ENCODE measurements at regions not wholly inside any gene's neighbourhood (a gene's known extent, or its start where the extent isn't known, plus 50 kb on each side); places are given as distances from the start of the nearest gene placed in this dataset.
A peak's percentile ranks its signal among the peaks of the same experiment; 100 is the strongest.

- DNase-seq: no peak
Observed at GRCh38 chr10:78766603-78767002, 302.2 kb upstream of the ZMIZ1 start.

GRCh38 chr10:78768041-78768835 is 300.5 kb upstream of the ZMIZ1 start:
- no peak for DNase-seq

- peak in 1 of 3 donors; percentile 34 for DNase-seq
Observed at GRCh38 chr10:78768876-78769275, 299.9 kb upstream of the ZMIZ1 start.

DNA sequence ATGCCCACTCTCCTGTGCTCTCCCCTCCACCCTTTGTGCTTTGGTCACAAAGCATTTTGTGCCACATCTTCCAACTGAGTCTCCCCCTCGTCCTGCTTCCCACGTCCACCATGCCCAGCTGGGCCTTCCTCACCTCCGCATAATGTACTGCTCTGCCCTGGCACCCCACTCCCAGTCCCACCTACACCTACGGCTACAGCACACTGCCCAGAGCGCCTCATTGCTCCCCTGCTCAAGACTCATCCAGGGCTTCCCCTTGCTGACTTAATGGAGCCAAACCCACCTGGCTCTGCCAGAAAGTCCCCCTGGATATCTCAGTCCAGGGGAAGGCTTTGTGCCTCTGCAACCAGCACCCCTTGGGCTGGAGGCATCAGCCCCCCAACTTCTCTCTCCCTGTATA is 299.2 kb upstream of the ZMIZ1 start:
- DNase-seq: no peak

DNA sequence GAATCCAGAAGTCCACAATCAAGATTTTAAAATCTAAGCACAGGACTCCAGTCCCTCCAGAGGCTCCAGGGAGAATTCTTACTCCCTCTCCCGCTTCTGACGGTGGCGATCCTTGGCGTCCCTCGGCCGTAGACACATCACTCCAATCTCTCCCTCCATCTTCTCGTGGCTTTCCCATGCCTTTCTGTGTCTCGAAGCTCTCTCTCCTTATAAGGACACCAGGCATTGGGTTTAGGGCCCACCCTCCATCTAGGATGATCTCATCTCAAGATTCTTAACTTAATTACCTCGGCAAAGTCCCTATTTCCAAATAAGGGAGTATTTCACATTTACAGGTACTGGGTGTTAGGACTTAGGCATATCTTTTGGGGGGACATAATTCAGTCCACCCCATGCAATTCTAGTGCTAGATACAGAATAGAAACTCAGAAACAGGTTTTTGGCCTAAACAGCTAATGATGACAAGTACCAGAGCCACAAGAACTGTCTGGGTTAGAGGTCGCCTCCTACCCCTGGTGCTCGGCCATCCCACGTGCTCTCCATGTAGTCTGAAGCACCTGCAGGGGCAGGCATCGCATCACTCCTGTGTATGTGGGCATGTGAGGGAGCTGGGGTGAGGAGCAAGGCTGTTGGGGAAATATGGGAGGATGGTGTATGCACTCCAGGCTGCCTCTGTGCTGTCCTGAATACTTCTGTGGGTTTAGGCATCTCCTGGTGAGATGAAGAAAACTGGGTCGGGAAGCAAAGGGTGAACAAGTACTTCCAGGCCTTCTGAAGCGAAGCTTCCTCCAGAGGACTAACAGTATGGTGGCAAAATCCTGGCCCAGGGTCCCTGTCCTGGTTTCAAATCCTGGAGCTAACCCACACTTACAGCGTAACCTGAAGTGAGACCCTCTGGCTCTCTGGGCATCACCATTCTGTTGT is 298.3 kb upstream of the ZMIZ1 start:
- no peak for DNase-seq

GRCh38 chr10:78771260-78771659 is 297.5 kb upstream of the ZMIZ1 start:
- no peak for DNase-seq

DNA sequence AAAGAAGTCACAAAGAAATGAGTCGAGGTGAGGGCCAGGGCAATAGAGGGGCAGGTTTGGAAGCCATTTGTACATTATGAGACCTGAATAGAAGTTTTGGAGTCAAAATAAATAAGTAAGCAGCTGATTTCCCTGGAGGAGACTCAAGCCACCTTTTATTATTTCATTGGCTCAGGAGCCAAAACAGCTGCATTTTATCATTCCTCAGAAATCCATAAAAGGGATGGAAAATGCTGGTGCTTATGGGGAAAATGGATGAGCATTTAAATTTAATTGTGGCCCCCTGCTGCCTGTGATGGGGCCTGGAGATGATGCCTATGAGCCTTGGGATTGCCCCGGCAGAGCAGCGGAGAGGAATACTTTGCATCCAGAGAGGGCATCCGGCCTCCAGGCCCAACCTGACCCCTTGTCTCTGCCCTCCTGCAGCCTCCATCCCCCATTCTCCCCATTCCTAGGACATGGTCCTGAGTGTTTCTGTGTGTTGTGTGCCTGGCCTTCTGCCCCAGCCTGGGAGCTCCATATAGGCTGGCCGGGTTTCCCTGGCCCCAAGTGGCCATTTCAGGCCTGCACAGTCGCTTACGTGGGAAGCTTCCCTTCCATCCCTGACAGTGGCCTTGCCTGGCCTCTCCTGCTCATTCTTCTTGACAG is 296.8 kb upstream of the ZMIZ1 start:
- no peak for DNase-seq

- DNase-seq: no peak
Observed at GRCh38 chr10:78772486-78772885, 296.3 kb upstream of the ZMIZ1 start.

DNA sequence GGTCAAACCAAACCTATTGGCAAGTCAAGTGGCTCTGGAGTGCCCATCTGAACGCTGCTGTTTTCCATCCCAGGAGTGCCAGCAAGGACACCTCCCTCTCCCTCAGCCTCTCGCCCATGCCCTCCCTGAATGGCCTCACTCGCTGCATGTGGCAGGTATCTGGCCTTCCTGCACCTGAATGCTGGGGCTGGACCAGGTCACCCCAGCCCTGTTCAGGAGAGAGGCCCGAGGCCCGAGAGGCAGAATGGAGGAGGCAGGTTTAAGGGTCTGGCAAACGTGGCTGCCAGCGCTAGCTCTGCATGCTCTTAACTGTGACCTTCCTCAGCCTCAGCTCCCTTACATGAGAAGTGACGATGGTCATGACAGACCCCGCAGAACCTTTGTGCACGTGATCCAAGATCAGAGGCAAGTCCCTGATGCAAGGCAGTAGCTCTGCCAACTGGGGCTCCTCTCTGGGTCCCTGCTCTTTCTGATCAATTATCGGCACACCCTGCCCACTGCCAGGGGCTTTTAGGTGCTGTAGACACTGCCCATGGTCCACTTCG is 295.7 kb upstream of the ZMIZ1 start:
- no peak for DNase-seq

GRCh38 chr10:78774614-78774998 is 294.2 kb upstream of the ZMIZ1 start:
- no peak for DNase-seq

GRCh38 chr10:78774999-78775711 is 293.6 kb upstream of the ZMIZ1 start:
- DNase-seq: no peak

GRCh38 chr10:78775891-78776290 is 292.9 kb upstream of the ZMIZ1 start:
- DNase-seq: no peak

DNA sequence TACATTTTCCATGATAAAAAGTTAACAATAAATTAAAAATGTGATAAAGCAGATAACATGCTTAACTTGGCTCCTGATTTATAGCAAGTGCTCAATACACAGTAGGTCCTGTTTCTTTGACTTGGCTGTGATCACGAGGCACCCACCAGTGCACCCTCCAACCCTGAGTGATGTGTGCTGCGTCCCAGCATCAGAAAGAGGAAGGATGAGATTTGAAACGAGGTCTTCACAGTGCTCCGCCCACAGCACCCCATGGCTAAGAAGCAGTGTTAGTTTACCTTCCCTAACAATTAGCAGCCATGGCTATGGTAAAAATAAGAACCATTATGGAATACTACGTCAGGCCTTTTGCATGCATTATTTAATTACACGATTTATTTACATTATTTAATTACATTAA is 292.0 kb upstream of the ZMIZ1 start:
- DNase-seq: peak; percentile 56 to 70 (median 63)

DNA sequence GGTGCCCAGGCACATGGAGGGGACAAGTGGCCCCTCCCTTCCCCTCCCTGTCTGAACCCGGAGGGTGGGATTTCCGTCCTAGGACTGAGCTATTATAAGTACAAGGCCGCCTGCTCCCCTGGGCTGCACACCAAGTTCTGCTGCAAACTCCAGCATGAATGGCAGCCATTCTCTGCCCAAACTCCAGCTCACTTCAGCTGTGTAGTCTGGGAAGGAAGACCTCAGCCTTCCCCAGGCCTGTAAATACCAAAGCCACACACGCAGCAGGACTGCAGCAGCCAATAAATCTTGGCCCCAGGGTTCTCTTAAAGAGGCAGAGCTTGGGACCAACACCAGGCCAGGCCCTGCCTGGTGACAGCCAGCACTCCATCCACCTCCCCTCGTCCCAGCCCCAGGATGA is 291.3 kb upstream of the ZMIZ1 start:
- no peak for DNase-seq

- DNase-seq: no peak
Observed at GRCh38 chr10:78777867-78778266, 290.9 kb upstream of the ZMIZ1 start.

DNA sequence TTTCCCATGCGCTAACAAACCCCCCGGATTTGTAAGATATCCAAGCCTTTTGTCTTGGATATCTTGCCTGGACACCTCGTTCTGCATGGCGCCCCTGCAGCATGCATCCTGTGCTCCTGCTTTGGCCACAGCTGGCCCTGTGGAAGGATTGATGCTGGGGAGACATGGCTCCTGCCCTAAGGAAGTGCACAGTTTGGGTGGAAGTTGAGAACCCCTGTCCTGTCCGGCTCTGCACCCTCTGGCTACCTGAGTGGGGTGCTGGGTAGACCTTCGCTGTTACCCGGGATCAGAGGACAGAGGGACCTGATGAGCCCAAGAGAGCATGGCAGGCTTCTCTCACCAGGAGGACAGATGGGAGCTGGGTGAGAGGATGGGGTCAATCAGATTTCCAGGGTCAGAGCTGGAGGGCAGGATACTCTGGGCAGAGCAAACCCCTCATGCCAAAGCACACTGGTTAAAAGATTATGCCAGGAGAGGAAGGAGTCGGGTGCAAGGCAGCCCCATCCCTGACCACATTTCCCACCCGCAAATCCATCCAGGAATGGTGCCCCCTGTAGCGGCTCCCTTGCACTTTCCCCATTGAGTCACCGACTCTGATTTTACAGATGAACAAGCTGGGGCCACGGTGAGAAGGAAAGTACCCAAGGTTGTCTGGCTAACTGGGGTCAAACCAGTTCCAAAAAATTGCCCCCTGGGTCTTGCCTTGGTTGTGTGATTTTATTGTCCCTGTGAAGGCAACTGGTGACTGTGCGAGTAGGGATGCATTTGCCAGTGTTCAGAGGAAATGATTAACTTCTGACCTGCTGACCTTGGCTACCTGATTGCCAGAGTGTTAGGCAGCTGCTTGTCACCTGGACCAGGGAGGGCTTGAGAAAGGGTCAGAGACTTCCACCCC is 290.1 kb upstream of the ZMIZ1 start:
- no peak for DNase-seq

GRCh38 chr10:78779339-78779955 is 289.3 kb upstream of the ZMIZ1 start:
- no peak for DNase-seq

DNA sequence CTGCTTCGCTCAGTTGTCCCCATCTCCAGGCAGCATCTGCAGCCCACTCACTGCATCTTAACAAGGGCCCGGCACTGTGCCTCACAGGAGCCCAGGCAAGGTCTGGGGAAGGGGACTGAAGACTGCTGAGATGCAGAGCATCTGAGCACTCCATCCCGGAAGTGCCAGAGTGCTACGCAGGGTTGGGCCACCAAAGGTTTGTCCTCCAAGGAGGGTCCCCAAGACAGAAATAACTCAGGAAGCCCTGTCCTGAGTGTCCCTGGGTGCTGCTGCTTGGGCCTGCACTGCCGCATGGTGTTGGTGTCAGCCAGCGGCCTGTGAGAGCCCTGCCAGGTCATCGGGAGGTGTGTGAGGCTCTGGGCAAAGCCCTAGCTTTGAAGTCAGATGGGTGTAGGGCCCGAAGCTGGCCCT is 288.2 kb upstream of the ZMIZ1 start:
- DNase-seq: no peak

DNA sequence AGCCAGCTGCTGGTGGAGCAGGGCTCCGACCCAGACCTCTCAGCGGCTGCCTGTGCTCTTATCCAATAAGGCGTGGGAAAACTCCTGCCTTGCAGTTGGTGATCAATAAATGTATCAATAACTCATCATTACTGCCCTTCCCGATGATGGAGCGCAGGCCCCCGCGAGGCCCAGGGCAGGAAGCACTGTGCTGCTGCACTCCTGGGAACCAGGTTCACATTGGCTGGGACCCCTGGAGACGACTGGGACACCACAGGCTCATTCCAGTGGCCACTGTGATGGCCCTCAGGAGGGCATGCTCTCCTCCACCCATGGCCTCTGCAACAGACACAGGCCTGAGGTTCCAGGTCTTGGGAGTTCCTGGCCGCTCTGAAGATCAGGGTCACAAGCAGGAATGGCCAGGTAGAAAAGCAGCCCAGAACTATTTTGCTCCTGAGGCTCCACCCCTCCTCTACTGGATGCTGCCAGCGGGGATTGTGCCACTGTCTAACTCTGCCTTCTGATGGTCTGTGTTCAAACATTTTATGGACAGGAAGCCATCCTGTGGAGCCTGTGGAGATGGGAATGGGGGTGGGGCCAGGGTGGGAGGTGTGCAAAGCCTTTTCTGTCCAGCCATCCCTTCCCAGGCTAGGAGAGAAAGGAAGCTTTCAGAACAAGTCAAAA is 287.4 kb upstream of the ZMIZ1 start:
- DNase-seq: no peak

GRCh38 chr10:78781991-78782390 is 286.8 kb upstream of the ZMIZ1 start:
- DNase-seq: no peak

All from suppressor macrophage treated with lipopolysaccharide for 1 hour (primary cell).